Prostate gland (tissue), 2 donors: ENCODE measurements at regions not wholly inside any gene's neighbourhood (a gene's known extent, or its start where the extent isn't known, plus 50 kb on each side); places are given as distances from the start of the nearest gene placed in this dataset.

ENCODE experiments used
- DNase-seq: peaks from one replicate; pipeline ENCODE4 v3.0.0-alpha.2; 2019; ENCODE audit warnings: low spot score
- H3K27ac ChIP-seq, 2 donors: fragments of 200-600 bp; sonication (generic); 2 replicates each; pipeline ENCODE4 v1.5.1; 2017 to 2019
- H3K27me3 ChIP-seq: fragments of 200-600 bp; sonication (generic); replicated peaks from 2 replicates; pipeline ENCODE4 v1.5.1; 2019; ENCODE audit not compliant: insufficient read depth
- H3K36me3 ChIP-seq, 2 donors: fragments of 200-600 bp; sonication (generic); 1 replicate in 1 of 2; 2 replicates in 1 of 2; pipeline versions ENCODE4 v1.5.1 to v1.8.1; 2017 to 2019
- H3K4me1 ChIP-seq: fragments of 200-600 bp; sonication (generic); replicated peaks from 2 replicates; pipeline ENCODE4 v1.5.1; 2019
- H3K4me3 ChIP-seq, 2 donors: fragments of 200-600 bp; sonication (generic); 2 replicates each; pipeline ENCODE4 v1.5.1; 2017 to 2019
- H3K9me3 ChIP-seq: fragments of 200-600 bp; sonication (generic); 2 replicates; pipeline ENCODE4 v1.5.1; 2017
- POLR2A ChIP-seq: fragments of 450-650 bp; IDR thresholded peaks from one replicate; pipeline ENCODE4 v1.6.1; 2016; ENCODE audit warnings: antibody characterized with exemption, mild to moderate bottlenecking
- POLR2AphosphoS5 ChIP-seq: sonication (generic); formaldehyde crosslinking; IDR thresholded peaks from one replicate; pipeline ENCODE4 v1.6.1; 2017; ENCODE audit warnings: antibody characterized with exemption
- WGBS: methylation state at CpG from one replicate; pipeline ENCODE4 v1.1.5; 2018; 5-methylcytosine and 5-hydroxymethylcytosine counted together
- intact Hi-C: fragments of 100-400 bp; cut with DNase I; formaldehyde crosslinking; loops from one replicate; pipeline ENCODE4 v1.14.2; 2022
- TF ChIP-seq, protein P1 (sequence below), 4 experiments: fragments of 200-600 bp in 2 of 4; fragments of 450-650 bp in 2 of 4; sonication (generic) in 2 of 4; IDR thresholded peaks; 1 replicate in 3 of 4; 2 replicates in 1 of 4; pipeline ENCODE4 v1.5.1; 2016 to 2019; ENCODE audit warnings: antibody characterized with exemption in 4 of 4, mild to moderate bottlenecking in 2 of 4, moderate library complexity in 2 of 4

DNA sequence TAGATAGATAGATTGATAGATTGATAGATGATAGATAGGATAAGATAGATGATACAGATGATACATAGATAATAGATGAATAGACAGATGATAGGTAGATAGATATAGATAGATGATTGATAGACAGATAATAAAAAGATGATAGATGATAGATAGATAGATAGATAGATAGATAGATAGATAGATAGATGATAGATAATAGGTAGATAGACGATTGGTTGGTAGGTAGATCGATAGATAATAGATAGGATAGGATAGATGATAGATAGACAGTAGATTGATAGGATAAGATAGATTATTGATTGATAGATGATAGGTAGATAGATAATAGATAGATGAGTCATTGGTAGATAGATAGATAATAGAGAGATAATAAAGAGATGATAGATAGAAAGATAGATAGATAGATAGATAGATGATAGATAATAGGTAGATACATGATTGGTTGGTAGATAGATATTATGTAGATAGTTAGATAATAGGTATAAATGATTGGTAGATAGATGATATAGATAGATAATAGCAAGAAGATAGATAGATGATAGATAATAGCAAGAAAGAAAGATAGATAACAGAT is 109.4 kb upstream of the C16orf82 start:
- H3K27me3 ChIP-seq = no peaks in the 10 kb centered on the region
- intact Hi-C loops = no loop called here
- TF ChIP-seq POLR2A (no peak), POLR2AphosphoS5 (no peak)
- TF ChIP-seq, protein P1, sequence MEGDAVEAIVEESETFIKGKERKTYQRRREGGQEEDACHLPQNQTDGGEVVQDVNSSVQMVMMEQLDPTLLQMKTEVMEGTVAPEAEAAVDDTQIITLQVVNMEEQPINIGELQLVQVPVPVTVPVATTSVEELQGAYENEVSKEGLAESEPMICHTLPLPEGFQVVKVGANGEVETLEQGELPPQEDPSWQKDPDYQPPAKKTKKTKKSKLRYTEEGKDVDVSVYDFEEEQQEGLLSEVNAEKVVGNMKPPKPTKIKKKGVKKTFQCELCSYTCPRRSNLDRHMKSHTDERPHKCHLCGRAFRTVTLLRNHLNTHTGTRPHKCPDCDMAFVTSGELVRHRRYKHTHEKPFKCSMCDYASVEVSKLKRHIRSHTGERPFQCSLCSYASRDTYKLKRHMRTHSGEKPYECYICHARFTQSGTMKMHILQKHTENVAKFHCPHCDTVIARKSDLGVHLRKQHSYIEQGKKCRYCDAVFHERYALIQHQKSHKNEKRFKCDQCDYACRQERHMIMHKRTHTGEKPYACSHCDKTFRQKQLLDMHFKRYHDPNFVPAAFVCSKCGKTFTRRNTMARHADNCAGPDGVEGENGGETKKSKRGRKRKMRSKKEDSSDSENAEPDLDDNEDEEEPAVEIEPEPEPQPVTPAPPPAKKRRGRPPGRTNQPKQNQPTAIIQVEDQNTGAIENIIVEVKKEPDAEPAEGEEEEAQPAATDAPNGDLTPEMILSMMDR (IDR thresholded peaks at IDR 0.05) = no peak
- DNase-seq = no peak
- no peak overlapping the region for H3K27ac ChIP-seq
- H3K9me3 ChIP-seq = no peaks in the 10 kb centered on the region
- no peaks in the 10 kb centered on the region for H3K4me1 ChIP-seq
- no peak overlapping the region for H3K4me3 ChIP-seq
- 87% methylated on average over 2 of the region's 2 CpGs for WGBS
- H3K36me3 ChIP-seq = no peaks in the 10 kb centered on the region

DNA sequence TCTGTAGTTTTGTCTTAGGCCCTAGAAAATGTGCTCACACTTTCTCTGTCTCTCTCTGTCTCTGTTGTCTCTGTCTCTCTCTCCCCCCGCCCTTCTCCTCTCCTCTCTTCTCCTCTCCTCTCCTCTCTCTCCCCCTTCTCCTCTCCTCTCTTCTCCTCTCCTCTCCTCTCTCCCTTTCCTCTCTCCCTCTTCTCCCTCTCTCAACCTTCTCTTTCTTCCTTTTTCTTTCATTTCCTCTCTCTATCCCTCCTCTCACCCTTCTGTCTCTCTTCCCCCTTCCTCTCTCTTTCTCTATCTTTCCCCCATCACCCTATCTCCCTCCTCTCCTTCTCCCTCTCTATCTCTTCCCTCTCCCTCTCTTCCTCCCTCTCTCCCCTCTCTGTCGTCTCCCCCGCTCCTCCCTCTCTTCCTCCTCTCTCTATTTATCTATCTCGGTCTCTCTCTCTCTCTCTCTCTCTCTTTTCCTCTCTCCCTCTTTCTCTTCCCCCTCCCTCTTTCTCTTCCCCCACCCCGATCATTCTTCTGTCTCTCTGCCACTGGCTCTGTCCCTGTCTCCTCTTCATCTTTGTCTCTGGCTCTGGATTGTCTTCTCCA is 107.2 kb upstream of the C16orf82 start:
- Histone ChIP-seq H3K27ac (no peak overlapping the region), H3K27me3 (no peaks in the 10 kb centered on the region), H3K4me3 (no peak overlapping the region), H3K4me1 (no peaks in the 10 kb centered on the region), H3K36me3 (no peaks in the 10 kb centered on the region), H3K9me3 (no peaks in the 10 kb centered on the region)
- 69% methylated on average over 5 of the region's 5 CpGs for WGBS
- no peak for DNase-seq
- no peak for TF ChIP-seq POLR2AphosphoS5
- no peak for TF ChIP-seq POLR2A
- TF ChIP-seq, protein P1 (IDR thresholded peaks at IDR 0.05) = no peak
- intact Hi-C loops = no loop called here

DNA sequence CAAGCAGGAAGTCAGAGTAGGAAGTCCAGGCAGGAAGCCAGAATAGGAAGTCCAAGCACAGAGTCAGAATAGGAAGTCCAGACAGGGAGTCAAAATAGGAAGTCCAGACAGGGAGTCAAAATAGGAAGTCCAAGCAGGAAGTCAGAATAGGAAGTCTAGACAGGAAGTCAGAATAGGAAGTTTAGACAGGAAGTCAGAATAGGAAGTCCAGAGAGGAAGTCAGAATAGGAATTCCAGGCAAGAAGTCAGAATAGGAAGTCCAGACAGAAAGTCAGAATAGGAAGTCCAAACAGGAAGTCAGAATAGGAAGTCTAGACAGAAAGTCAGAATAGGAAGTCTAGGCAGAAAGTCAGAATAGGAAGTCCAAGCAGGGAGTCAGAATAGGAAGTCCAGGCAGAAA is 105.3 kb upstream of the C16orf82 start:
- TF ChIP-seq POLR2AphosphoS5 (no peak), POLR2A (no peak)
- TF ChIP-seq, protein P1 (IDR thresholded peaks at IDR 0.05) = no peak
- Histone ChIP-seq H3K27me3 (no peaks in the 10 kb centered on the region), H3K36me3 (no peaks in the 10 kb centered on the region), H3K9me3 (no peaks in the 10 kb centered on the region), H3K27ac (no peak overlapping the region), H3K4me1 (no peaks in the 10 kb centered on the region), H3K4me3 (no peak overlapping the region)
- DNase-seq = no peak
- intact Hi-C loops = no loop called here

DNA sequence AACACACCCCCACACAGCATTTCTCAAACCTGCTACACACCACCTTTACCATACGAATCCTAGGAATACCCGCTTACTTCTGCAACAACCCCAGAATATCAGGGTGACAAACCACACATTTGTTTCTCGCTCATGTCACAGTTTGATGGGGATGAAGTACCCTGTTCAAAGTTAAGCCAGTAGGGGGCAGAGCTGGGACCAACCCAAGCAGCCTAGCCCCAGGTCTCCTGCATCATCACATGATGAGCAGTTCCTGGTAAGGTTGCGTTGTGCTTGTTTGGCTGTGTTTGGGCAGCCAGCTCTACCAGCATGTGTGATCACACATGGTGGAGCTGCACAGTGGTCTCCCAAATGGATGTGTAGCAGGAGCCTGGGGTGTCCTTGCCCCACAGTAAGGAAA is 103.6 kb upstream of the C16orf82 start:
- Histone ChIP-seq H3K9me3 (no peaks in the 10 kb centered on the region), H3K36me3 (no peaks in the 10 kb centered on the region), H3K27me3 (no peaks in the 10 kb centered on the region), H3K27ac (no peak overlapping the region), H3K4me3 (no peak overlapping the region), H3K4me1 (no peaks in the 10 kb centered on the region)
- TF ChIP-seq, protein P1 (IDR thresholded peaks at IDR 0.05) = no peak
- TF ChIP-seq POLR2AphosphoS5 = no peak
- no peak for TF ChIP-seq POLR2A
- WGBS = 69% methylated on average over 4 of the region's 4 CpGs
- intact Hi-C loops = no loop called here
- no peak for DNase-seq

DNA sequence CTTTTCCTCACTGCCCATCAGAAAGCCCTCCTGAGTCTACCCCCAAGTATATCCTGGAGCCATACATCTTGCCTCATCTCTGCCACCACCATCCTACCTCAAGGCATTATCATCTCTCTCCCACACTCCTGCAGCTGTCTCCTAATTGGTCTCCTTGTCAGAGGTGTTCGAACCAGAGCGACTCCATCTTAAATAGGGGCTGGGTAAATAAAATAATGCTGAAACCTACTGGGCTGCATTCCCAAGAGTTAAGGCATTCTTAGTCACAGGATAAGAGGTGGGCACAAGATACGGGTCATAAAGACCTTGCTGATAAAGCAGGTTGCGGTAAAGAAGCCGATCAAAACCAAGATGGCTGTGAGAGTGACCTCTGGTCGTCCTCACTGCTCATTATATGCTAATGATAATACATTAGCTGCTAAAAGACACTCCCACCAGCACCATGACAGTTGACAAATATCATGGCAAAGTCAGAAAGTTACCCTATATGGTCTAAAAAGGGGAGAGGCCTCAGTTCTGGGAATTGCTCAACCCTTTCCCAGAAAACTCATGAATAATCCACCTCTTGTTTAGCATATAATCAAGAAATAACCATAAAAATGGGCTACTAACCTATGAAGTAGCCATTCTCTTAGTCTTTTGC is 97.0 kb upstream of the C16orf82 start:
- H3K4me1 ChIP-seq = no peaks in the 10 kb centered on the region
- 80% methylated on average over 6 of the region's 6 CpGs for WGBS
- no peaks in the 10 kb centered on the region for H3K9me3 ChIP-seq
- no peaks in the 10 kb centered on the region for H3K27me3 ChIP-seq
- intact Hi-C loops = no loop called here
- no peak overlapping the region for H3K27ac ChIP-seq
- TF ChIP-seq POLR2AphosphoS5 (no peak), POLR2A (no peak)
- TF ChIP-seq, protein P1 (IDR thresholded peaks at IDR 0.05) = no peak
- no peak overlapping the region for H3K4me3 ChIP-seq
- H3K36me3 ChIP-seq = no peaks in the 10 kb centered on the region
- no peak for DNase-seq
